Tibial nerve (tissue), 4 donors: ENCODE measurements at regions not wholly inside any gene's neighbourhood (a gene's known extent, or its start where the extent isn't known, plus 50 kb on each side); places are given as distances from the start of the nearest gene placed in this dataset.

Source experiments
- DNase-seq, 2 donors: peaks; one replicate each; pipeline ENCODE4 v3.0.0-alpha.2; 2019; ENCODE audit warnings: low spot score in 2 of 2
- H3K27ac ChIP-seq, 4 donors: fragments of 200-600 bp; sonication (generic) in 3 of 4; one replicate each; pipeline ENCODE4 v1.5.1; 2017 to 2019; ENCODE audit warnings: mild to moderate bottlenecking in 1 of 4
- H3K27me3 ChIP-seq, 2 donors: fragments of 200-600 bp; sonication (generic) in 1 of 2; one replicate each; pipeline versions ENCODE4 v1.5.1 to v1.6.0; 2017 to 2019
- H3K36me3 ChIP-seq, 3 donors: fragments of 200-600 bp; sonication (generic); one replicate each; pipeline ENCODE4 v1.5.1; 2018 to 2019
- H3K4me1 ChIP-seq, 4 donors: fragments of 200-600 bp; sonication (generic) in 3 of 4; one replicate each; pipeline ENCODE4 v1.5.1; 2017 to 2019
- H3K4me3 ChIP-seq, 4 donors: fragments of 200-600 bp; sonication (generic) in 3 of 4; one replicate each; pipeline ENCODE4 v1.5.1; 2017 to 2019; ENCODE audit warnings: mild to moderate bottlenecking in 1 of 4, moderate library complexity in 1 of 4
- H3K9me3 ChIP-seq, 4 donors: fragments of 200-600 bp; sonication (generic) in 3 of 4; one replicate each; pipeline ENCODE4 v1.5.1; 2017 to 2019
- EP300 ChIP-seq, 2 donors: sonication (generic); formaldehyde crosslinking; IDR thresholded peaks; one replicate each; pipeline ENCODE4 v1.6.1; 2017; ENCODE audit warnings: antibody characterized with exemption in 2 of 2, mild to moderate bottlenecking in 1 of 2
- POLR2A ChIP-seq, 2 donors: fragments of 450-650 bp; IDR thresholded peaks; one replicate each; pipeline ENCODE4 v1.6.1; 2017; ENCODE audit warnings: antibody characterized with exemption in 2 of 2, mild to moderate bottlenecking in 2 of 2, moderate library complexity in 2 of 2
- WGBS, 2 donors: methylation state at CpG; one replicate each; pipeline ENCODE4 v1.1.5; 2018; 5-methylcytosine and 5-hydroxymethylcytosine counted together
- TF ChIP-seq, protein P1 (sequence below), 5 experiments: fragments of 200-600 bp in 3 of 5; fragments of 450-650 bp in 2 of 5; sonication (generic) in 3 of 5; IDR thresholded peaks; one replicate each; pipeline ENCODE4 v1.5.1; 2016 to 2019; ENCODE audit warnings: antibody characterized with exemption in 5 of 5, mild to moderate bottlenecking in 3 of 5, moderate library complexity in 2 of 5

DNA sequence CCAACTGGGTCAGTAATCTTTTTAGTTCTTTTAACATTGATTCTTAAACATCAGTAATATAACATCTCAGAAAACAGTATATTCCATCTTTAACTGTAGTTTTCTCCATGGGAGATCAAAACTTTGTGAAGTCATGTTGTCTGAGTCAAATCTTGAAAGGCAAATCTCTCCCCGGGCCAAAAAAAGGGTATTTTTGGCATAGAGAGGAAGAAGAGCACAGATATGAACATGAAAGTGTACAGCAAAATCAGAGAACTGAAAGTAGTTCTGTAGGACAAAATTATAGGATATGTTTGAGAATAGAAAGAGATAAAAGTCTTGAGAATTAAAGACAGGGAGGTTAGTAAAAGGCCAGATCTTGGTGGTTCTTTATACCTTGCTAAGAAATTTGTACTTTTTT is 176.4 kb upstream of the GYPA start:
- TF ChIP-seq POLR2A (IDR thresholded peaks at IDR 0.05) (no peak), EP300 (IDR thresholded peaks at IDR 0.05) (no peak)
- TF ChIP-seq, protein P1, sequence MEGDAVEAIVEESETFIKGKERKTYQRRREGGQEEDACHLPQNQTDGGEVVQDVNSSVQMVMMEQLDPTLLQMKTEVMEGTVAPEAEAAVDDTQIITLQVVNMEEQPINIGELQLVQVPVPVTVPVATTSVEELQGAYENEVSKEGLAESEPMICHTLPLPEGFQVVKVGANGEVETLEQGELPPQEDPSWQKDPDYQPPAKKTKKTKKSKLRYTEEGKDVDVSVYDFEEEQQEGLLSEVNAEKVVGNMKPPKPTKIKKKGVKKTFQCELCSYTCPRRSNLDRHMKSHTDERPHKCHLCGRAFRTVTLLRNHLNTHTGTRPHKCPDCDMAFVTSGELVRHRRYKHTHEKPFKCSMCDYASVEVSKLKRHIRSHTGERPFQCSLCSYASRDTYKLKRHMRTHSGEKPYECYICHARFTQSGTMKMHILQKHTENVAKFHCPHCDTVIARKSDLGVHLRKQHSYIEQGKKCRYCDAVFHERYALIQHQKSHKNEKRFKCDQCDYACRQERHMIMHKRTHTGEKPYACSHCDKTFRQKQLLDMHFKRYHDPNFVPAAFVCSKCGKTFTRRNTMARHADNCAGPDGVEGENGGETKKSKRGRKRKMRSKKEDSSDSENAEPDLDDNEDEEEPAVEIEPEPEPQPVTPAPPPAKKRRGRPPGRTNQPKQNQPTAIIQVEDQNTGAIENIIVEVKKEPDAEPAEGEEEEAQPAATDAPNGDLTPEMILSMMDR (IDR thresholded peaks at IDR 0.05) = no peak
- no peak for DNase-seq
- H3K4me3 ChIP-seq = no peak overlapping the region
- H3K9me3 ChIP-seq = peaks cover 0 to 36% (median 0%) of the 10 kb centered on the region in 4 donors
- 79 to 80% methylated on average over 1 of the region's 1 CpG for WGBS, 2 donors
- no peaks in the 10 kb centered on the region for H3K36me3 ChIP-seq
- H3K27ac ChIP-seq = no peak overlapping the region
- no peaks in the 10 kb centered on the region for H3K4me1 ChIP-seq
- no peaks in the 10 kb centered on the region for H3K27me3 ChIP-seq

DNA sequence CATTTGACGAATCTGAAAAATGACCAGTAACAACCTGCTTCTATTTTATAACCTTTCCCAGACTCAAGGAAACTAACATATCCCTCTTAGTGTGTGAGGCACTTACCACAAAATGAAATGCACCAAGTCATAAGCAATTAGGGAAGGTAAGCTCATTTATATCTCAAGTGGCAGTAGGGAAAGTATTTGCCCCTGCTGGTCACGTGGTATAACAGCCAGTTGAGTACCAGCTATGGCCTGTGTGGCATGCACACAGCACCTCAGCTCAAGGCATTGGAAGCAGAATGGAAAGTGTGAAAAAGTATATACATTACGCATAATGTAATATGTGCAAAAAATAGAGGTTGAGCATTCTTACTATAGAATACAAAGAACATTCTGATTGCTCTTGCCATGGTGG is 178.3 kb upstream of the GYPA start:
- no peak overlapping the region for H3K4me3 ChIP-seq
- H3K27ac ChIP-seq = no peak overlapping the region
- H3K27me3 ChIP-seq = no peaks in the 10 kb centered on the region
- 63% methylated on average over 3 of the region's 3 CpGs for WGBS, 2 donors
- no peaks in the 10 kb centered on the region for H3K4me1 ChIP-seq
- TF ChIP-seq EP300 (IDR thresholded peaks at IDR 0.05) (no peak), POLR2A (IDR thresholded peaks at IDR 0.05) (no peak)
- TF ChIP-seq, protein P1 (IDR thresholded peaks at IDR 0.05) = no peak
- no peaks in the 10 kb centered on the region for H3K36me3 ChIP-seq
- H3K9me3 ChIP-seq = peaks cover 0 to 25% (median 1%) of the 10 kb centered on the region in 4 donors
- no peak for DNase-seq

DNA sequence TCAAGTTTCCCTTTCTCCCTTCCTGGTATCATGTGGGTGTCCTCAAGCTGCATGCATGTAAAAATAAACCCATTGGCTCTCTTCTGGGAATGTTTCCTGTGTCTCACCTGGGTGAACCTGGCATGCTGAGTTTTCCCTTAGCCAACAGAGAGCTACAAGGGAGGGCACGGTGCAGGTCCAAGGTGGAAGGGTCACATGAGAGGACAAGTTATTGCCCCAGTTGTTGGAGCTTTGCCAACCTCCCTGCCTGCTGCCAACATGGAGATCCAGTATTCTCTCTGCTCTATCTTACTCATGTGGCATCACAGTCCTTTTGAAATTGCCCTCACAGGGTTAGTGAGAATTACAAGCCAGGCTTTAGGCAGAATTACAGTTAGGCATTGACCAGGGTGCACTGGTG is 196.1 kb upstream of the GYPA start:
- no peak overlapping the region for H3K4me3 ChIP-seq
- no peaks in the 10 kb centered on the region for H3K9me3 ChIP-seq
- H3K4me1 ChIP-seq = no peaks in the 10 kb centered on the region
- 72 to 80% methylated on average over 1 of the region's 1 CpG for WGBS, 2 donors
- TF ChIP-seq, protein P1 (IDR thresholded peaks at IDR 0.05) = no peak
- TF ChIP-seq EP300 (IDR thresholded peaks at IDR 0.05) (no peak), POLR2A (IDR thresholded peaks at IDR 0.05) (no peak)
- no peak for DNase-seq
- no peaks in the 10 kb centered on the region for H3K36me3 ChIP-seq
- H3K27ac ChIP-seq = no peak overlapping the region
- H3K27me3 ChIP-seq = no peaks in the 10 kb centered on the region

DNA sequence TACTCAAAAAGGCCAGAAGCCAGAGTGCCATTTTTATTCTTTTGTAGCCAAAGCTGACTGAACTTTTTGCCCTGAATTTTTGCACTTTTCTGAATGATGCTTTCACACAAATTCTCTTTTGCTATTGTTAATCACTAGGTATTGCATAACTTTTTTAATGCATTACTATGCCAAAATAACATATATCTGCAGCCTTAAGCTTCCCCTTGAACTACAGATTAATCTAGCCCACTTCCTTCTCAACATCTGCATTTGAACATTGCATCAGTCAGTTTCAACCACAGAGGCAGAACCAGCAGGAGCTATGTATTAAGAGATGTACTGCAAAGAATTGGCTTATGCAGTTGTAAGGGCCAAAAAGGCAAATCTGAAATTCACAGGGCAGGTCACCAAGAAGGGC is 197.6 kb upstream of the GYPA start:
- Histone ChIP-seq H3K27me3 (no peaks in the 10 kb centered on the region), H3K36me3 (no peaks in the 10 kb centered on the region), H3K9me3 (no peaks in the 10 kb centered on the region), H3K4me1 (no peaks in the 10 kb centered on the region), H3K27ac (no peak overlapping the region), H3K4me3 (no peak overlapping the region)
- no peak for TF ChIP-seq EP300 (IDR thresholded peaks at IDR 0.05)
- TF ChIP-seq POLR2A (IDR thresholded peaks at IDR 0.05) = no peak
- TF ChIP-seq, protein P1 (IDR thresholded peaks at IDR 0.05) = no peak
- no peak for DNase-seq

DNA sequence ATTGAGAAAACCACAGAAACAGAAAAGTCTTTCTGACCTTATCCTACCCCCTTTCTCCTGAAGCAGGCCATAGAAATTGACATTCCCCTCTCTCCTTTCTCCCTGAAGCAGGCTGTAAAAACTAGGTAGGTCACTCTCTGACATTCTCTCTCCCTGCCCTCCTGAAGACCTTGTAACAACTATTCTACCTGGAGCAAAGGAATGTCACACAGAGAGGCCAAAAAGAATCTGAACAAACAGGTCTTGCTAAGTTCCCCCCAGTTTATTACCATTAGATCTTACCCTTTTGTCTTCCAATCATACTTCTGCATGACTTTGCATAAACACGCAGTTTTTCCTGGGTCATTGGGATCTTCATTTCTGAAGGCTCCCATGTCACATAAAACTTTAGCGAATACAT is 198.3 kb upstream of the GYPA start:
- Histone ChIP-seq H3K4me3 (no peak overlapping the region), H3K9me3 (no peaks in the 10 kb centered on the region), H3K36me3 (no peaks in the 10 kb centered on the region), H3K27ac (no peak overlapping the region), H3K27me3 (no peaks in the 10 kb centered on the region), H3K4me1 (no peaks in the 10 kb centered on the region)
- TF ChIP-seq, protein P1 (IDR thresholded peaks at IDR 0.05) = no peak
- TF ChIP-seq EP300 (IDR thresholded peaks at IDR 0.05) = no peak
- TF ChIP-seq POLR2A (IDR thresholded peaks at IDR 0.05) = no peak
- no peak for DNase-seq
- 85 to 97% methylated on average over 2 of the region's 2 CpGs for WGBS, 2 donors
